Liver (tissue), 8 donors: ENCODE measurements at regions not wholly inside any gene's neighbourhood (a gene's known extent, or its start where the extent isn't known, plus 50 kb on each side); places are given as distances from the start of the nearest gene placed in this dataset.

Experiments
- DNase-seq: peaks from one replicate; pipeline ENCODE4 v3.0.0-alpha.2; 2017; ENCODE audit warnings: low spot score
- H3K27ac ChIP-seq, 2 donors: one replicate each; pipeline ENCODE4 v1.7.0; 2013; ENCODE audit warnings: inconsistent platforms in 2 of 2, low read length in 2 of 2, control low read depth in 1 of 2, low read depth in 1 of 2, mild to moderate bottlenecking in 1 of 2
- H3K27me3 ChIP-seq, 4 donors: one replicate each; pipeline versions ENCODE4 v1.6.1 to v1.7.0; 2013; ENCODE audit warnings: low read length in 3 of 4, inconsistent platforms in 1 of 4, mild to moderate bottlenecking in 1 of 4, moderate library complexity in 1 of 4; ENCODE audit not compliant: control insufficient read depth in 4 of 4, insufficient read depth in 4 of 4
- H3K36me3 ChIP-seq, 4 donors: one replicate each; pipeline versions ENCODE4 v1.6.1 to v1.7.0; 2013; ENCODE audit warnings: low read length in 3 of 4, mild to moderate bottlenecking in 3 of 4, low read depth in 1 of 4, moderate library complexity in 1 of 4; ENCODE audit not compliant: control insufficient read depth in 4 of 4, insufficient read depth in 3 of 4
- H3K4me1 ChIP-seq, 4 donors: one replicate each; pipeline versions ENCODE4 v1.6.1 to v1.7.0; 2013; ENCODE audit warnings: low read length in 3 of 4, mild to moderate bottlenecking in 3 of 4, moderate library complexity in 1 of 4; ENCODE audit not compliant: control insufficient read depth in 4 of 4, insufficient read depth in 4 of 4
- H3K4me3 ChIP-seq, 3 donors: one replicate each; pipeline versions ENCODE4 v1.6.1 to v1.7.0; 2013; ENCODE audit warnings: low read length in 3 of 3, control low read depth in 1 of 3, low read depth in 1 of 3, mild to moderate bottlenecking in 1 of 3
- H3K9ac ChIP-seq, 2 donors: one replicate each; pipeline ENCODE4 v1.7.0; 2013; ENCODE audit warnings: low read length in 2 of 2, mild to moderate bottlenecking in 2 of 2, moderate library complexity in 2 of 2, control low read depth in 1 of 2, low read depth in 1 of 2
- H3K9me3 ChIP-seq, 4 donors: one replicate each; pipeline versions ENCODE4 v1.6.1 to v1.7.0; 2013; ENCODE audit warnings: low read length in 3 of 4; ENCODE audit not compliant: control insufficient read depth in 4 of 4
- EGR1 ChIP-seq, 2 donors: IDR thresholded peaks; 2 replicates each; pipeline ENCODE4 v1.6.1; 2016 to 2018; ENCODE audit warnings: antibody characterized with exemption in 2 of 2, low read depth in 2 of 2
- FOXA1 ChIP-seq: IDR thresholded peaks from 2 replicates; pipeline ENCODE4 v1.6.1; 2016; ENCODE audit warnings: antibody characterized with exemption
- FOXA2 ChIP-seq: IDR thresholded peaks from 2 replicates; pipeline ENCODE4 v1.6.1; 2016; ENCODE audit warnings: antibody characterized with exemption
- GABPA ChIP-seq, 2 donors: IDR thresholded peaks in 1 of 2; conservative IDR thresholded peaks in 1 of 2; 2 replicates each; pipeline ENCODE4 v1.6.1; 2016; ENCODE audit warnings: antibody characterized with exemption in 2 of 2, mild to moderate bottlenecking in 1 of 2, moderate library complexity in 1 of 2
- HNF4A ChIP-seq, 2 donors: conservative IDR thresholded peaks; 2 replicates each; pipeline ENCODE4 v1.6.1; 2016; ENCODE audit warnings: antibody characterized with exemption in 2 of 2, mild to moderate bottlenecking in 2 of 2
- JUND ChIP-seq, 2 donors: IDR thresholded peaks; 2 replicates each; pipeline ENCODE4 v1.6.1; 2016; ENCODE audit warnings: antibody characterized with exemption in 2 of 2
- RAD21 ChIP-seq, 2 donors: IDR thresholded peaks; 2 replicates each; pipeline ENCODE4 v1.6.1; 2016; ENCODE audit warnings: antibody characterized with exemption in 2 of 2, mild to moderate bottlenecking in 2 of 2
- REST ChIP-seq: IDR thresholded peaks from 2 replicates; pipeline ENCODE4 v1.6.1; 2016; ENCODE audit warnings: antibody characterized with exemption, mild to moderate bottlenecking
- SP1 ChIP-seq: IDR thresholded peaks from 2 replicates; pipeline ENCODE4 v1.6.1; 2018; ENCODE audit warnings: antibody characterized with exemption, mild to moderate bottlenecking
- ZBTB33 ChIP-seq: IDR thresholded peaks from 2 replicates; pipeline ENCODE4 v1.6.1; 2016; ENCODE audit warnings: antibody characterized with exemption
- WGBS: extraction: QIAGEN DNeasy Blood & Tissue Kit; methylation state at CpG from one replicate; pipeline ENCODE4 v1.1.7; 2013; 5-methylcytosine and 5-hydroxymethylcytosine counted together
- TF ChIP-seq, protein P1 (sequence below): IDR thresholded peaks from 2 replicates; pipeline ENCODE4 v1.6.1; 2016; ENCODE audit warnings: antibody characterized with exemption
- TF ChIP-seq, protein P2 (sequence below): fragments of 150-350 bp; IDR thresholded peaks from 2 replicates; pipeline ENCODE4 v1.5.1; 2017; ENCODE audit warnings: improper control_type of control experiment, low read depth, low read length; ENCODE audit not compliant: missing input control
- TF ChIP-seq, protein P3 (sequence below): IDR thresholded peaks from 2 replicates; pipeline ENCODE4 v1.6.1; 2016; ENCODE audit warnings: antibody characterized with exemption
- donor health status: healthy.
- donor health status: healthy.
- donor health status: healthy.
- donor health status: healthy.
- donor health status: healthy.

GRCh38 chr13:73422973-73423372 lies 364.2 kb downstream of the KLF5 start:
- WGBS: 78% methylated on average over 2 of the region's 2 CpGs
- no peaks in the 10 kb centered on the region for H3K9me3 ChIP-seq
- DNase-seq: no peak
- H3K27me3 ChIP-seq: no peaks in the 10 kb centered on the region
- no peak overlapping the region for H3K9ac ChIP-seq
- H3K4me1 ChIP-seq: no peaks in the 10 kb centered on the region
- no peak overlapping the region for H3K27ac ChIP-seq
- no peak overlapping the region for H3K4me3 ChIP-seq
- TF ChIP-seq GABPA (IDR thresholded peaks at IDR 0.05 in 1 of 2, conservative IDR thresholded peaks at IDR 0.05 in 1 of 2) (no peak), SP1 (no peak), EGR1 (IDR thresholded peaks at IDR 0.05; ENCODE audit: low read depth in 2 of 2) (no peak), ZBTB33 (no peak), FOXA2 (no peak)
- TF ChIP-seq, protein P1, sequence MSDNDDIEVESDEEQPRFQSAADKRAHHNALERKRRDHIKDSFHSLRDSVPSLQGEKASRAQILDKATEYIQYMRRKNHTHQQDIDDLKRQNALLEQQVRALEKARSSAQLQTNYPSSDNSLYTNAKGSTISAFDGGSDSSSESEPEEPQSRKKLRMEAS: no peak
- TF ChIP-seq, protein P2, sequence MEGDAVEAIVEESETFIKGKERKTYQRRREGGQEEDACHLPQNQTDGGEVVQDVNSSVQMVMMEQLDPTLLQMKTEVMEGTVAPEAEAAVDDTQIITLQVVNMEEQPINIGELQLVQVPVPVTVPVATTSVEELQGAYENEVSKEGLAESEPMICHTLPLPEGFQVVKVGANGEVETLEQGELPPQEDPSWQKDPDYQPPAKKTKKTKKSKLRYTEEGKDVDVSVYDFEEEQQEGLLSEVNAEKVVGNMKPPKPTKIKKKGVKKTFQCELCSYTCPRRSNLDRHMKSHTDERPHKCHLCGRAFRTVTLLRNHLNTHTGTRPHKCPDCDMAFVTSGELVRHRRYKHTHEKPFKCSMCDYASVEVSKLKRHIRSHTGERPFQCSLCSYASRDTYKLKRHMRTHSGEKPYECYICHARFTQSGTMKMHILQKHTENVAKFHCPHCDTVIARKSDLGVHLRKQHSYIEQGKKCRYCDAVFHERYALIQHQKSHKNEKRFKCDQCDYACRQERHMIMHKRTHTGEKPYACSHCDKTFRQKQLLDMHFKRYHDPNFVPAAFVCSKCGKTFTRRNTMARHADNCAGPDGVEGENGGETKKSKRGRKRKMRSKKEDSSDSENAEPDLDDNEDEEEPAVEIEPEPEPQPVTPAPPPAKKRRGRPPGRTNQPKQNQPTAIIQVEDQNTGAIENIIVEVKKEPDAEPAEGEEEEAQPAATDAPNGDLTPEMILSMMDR: no peak
- TF ChIP-seq, protein P3, sequence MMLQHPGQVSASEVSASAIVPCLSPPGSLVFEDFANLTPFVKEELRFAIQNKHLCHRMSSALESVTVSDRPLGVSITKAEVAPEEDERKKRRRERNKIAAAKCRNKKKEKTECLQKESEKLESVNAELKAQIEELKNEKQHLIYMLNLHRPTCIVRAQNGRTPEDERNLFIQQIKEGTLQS: no peak
- H3K36me3 ChIP-seq: no peaks in the 10 kb centered on the region

DNA sequence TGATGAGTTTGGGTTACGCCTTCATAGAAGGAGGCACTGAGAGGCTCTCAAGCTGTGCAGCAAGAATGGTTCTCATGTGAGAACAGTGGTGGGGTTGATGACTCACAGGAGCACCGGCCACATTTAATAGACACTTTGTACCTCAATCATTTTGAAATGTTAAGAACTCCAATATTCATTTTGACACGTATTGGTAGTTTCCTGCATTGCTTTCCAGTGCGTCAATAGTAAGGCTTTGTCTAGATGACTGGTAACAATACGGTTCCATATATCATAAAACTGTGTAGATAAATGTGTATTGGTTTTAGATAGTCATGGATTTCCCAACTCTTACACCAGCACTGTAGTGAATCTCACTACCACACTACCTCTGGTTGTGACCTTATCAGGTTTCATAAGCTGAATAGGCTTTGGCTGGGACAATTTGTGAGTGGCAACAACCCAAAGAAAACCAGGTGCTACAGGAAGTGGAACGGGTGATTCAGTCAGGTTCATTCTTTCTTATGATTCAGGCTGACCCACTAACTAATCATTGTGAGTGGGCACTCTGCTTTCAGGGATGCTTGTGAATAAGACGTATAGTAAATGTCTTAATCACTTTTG lies 362.6 kb downstream of the KLF5 start:
- 82% methylated on average over 7 of the region's 7 CpGs for WGBS
- Histone ChIP-seq H3K4me1 (no peaks in the 10 kb centered on the region), H3K27me3 (no peaks in the 10 kb centered on the region), H3K36me3 (no peaks in the 10 kb centered on the region), H3K9me3 (no peaks in the 10 kb centered on the region), H3K9ac (no peak overlapping the region), H3K4me3 (no peak overlapping the region), H3K27ac (no peak overlapping the region)
- TF ChIP-seq RAD21 (IDR thresholded peaks at IDR 0.05): no peak
- TF ChIP-seq HNF4A (conservative IDR thresholded peaks at IDR 0.05): no peak
- no peak for TF ChIP-seq JUND (IDR thresholded peaks at IDR 0.05)
- TF ChIP-seq, protein P3: no peak
- no peak for DNase-seq

GRCh38 chr13:73419186-73419585 lies 360.4 kb downstream of the KLF5 start:
- Histone ChIP-seq H3K4me1 (no peaks in the 10 kb centered on the region), H3K36me3 (no peaks in the 10 kb centered on the region), H3K9ac (no peak overlapping the region), H3K27ac (no peak overlapping the region), H3K9me3 (no peaks in the 10 kb centered on the region), H3K4me3 (no peak overlapping the region), H3K27me3 (no peaks in the 10 kb centered on the region)
- WGBS: 94% methylated on average over 1 of the region's 1 CpG
- DNase-seq: no peak
- TF ChIP-seq EGR1 (IDR thresholded peaks at IDR 0.05; ENCODE audit: low read depth in 2 of 2) (no peak), FOXA1 (no peak), REST (no peak), GABPA (IDR thresholded peaks at IDR 0.05 in 1 of 2, conservative IDR thresholded peaks at IDR 0.05 in 1 of 2) (no peak), RAD21 (IDR thresholded peaks at IDR 0.05) (no peak), JUND (IDR thresholded peaks at IDR 0.05) (no peak)
- TF ChIP-seq, protein P3: no peak
- TF ChIP-seq, protein P2: no peak
